WTC11 (cell line): ENCODE measurements at regions not wholly inside any gene's neighbourhood (a gene's known extent, or its start where the extent isn't known, plus 50 kb on each side); places are given as distances from the start of the nearest gene placed in this dataset.

Source experiments
- ATAC-seq: fragments of 200-7000 bp; cut with Tn5 transposase; 2 replicates; pipeline ENCODE4 v1.10.0; 2021; ENCODE audit warnings: mild to moderate bottlenecking, moderate library complexity
- CTCF ChIA-PET: fragments of 300-600 bp; sonication (Branson Sonifier 250); formaldehyde crosslinking; loops from one replicate; lab custom pipeline; 2021; ENCODE audit warnings: antibody characterized with exemption; lab: Charles Lee
- POLR2A ChIA-PET: fragments of 350-600 bp; sonication (Branson Sonifier 250); formaldehyde crosslinking; loops from one replicate; lab custom pipeline; 2021; ENCODE audit warnings: antibody characterized with exemption; lab: Charles Lee
- DNase-seq: peaks from one replicate; pipeline ENCODE4 v3.0.0; 2021; ENCODE audit warnings: low spot score
- H3K27ac Mint-ChIP-seq: 2 replicates; pipeline ENCODE4 v1.8.0; 2021; ENCODE audit warnings: mixed read lengths
- H3K27me3 Mint-ChIP-seq: 2 replicates; pipeline ENCODE4 v1.8.0; 2021; ENCODE audit warnings: low read depth, mild to moderate bottlenecking, moderate library complexity, mixed read lengths
- H3K36me3 Mint-ChIP-seq: 2 replicates; pipeline ENCODE4 v1.8.0; 2021; ENCODE audit warnings: mixed read lengths
- H3K4me1 Mint-ChIP-seq: 2 replicates; pipeline ENCODE4 v1.8.0; 2022; ENCODE audit warnings: mixed read lengths
- H3K4me3 Mint-ChIP-seq: 2 replicates; pipeline ENCODE4 v1.8.0; 2021; ENCODE audit warnings: mild to moderate bottlenecking, moderate library complexity, mixed read lengths
- H3K9me3 Mint-ChIP-seq: 2 replicates; pipeline ENCODE4 v1.8.0; 2021; ENCODE audit warnings: mixed read lengths
- CBFB ChIP-seq: sonication (generic); formaldehyde crosslinking; IDR thresholded peaks from 2 replicates; pipeline ENCODE4 v1.8.1; 2022; ENCODE audit warnings: mild to moderate bottlenecking, low read depth, missing genetic modification reagents
- ELF4 ChIP-seq: sonication (generic); formaldehyde crosslinking; IDR thresholded peaks from 2 replicates; pipeline ENCODE4 v1.8.1; 2022; ENCODE audit warnings: low read depth, mild to moderate bottlenecking, moderate library complexity, missing genetic modification reagents
- ETV6 ChIP-seq: sonication (generic); formaldehyde crosslinking; IDR thresholded peaks from 2 replicates; pipeline ENCODE4 v1.8.1; 2022; ENCODE audit warnings: mild to moderate bottlenecking, missing genetic modification reagents
- GTF2I ChIP-seq: fragments of 250-450 bp; sonication (Bioruptor Pico); conservative IDR thresholded peaks from 2 replicates; pipeline ENCODE4 v1.4.0; 2021; ENCODE audit warnings: mild to moderate bottlenecking
- MXD4 ChIP-seq: fragments of 250-450 bp; sonication (Bioruptor Pico); IDR thresholded peaks from 2 replicates; pipeline ENCODE4 v1.8.0; 2021; ENCODE audit warnings: mild to moderate bottlenecking, moderate library complexity, borderline replicate concordance
- NFYB ChIP-seq: sonication (generic); formaldehyde crosslinking; conservative IDR thresholded peaks from 2 replicates; pipeline ENCODE4 v1.8.0; 2022; ENCODE audit warnings: low read depth, missing genetic modification reagents
- OVOL2 ChIP-seq: fragments of 250-450 bp; sonication (Bioruptor Pico); IDR thresholded peaks from 2 replicates; pipeline ENCODE4 v1.9.0; 2021; ENCODE audit warnings: mild to moderate bottlenecking, borderline replicate concordance
- SMAD4 ChIP-seq: sonication (generic); formaldehyde crosslinking; IDR thresholded peaks from 2 replicates; pipeline ENCODE4 v1.8.0; 2022; ENCODE audit warnings: mild to moderate bottlenecking, missing genetic modification reagents
- TP53 ChIP-seq: sonication (generic); formaldehyde crosslinking; IDR thresholded peaks from 2 replicates; pipeline ENCODE4 v1.8.1; 2023; ENCODE audit warnings: mild to moderate bottlenecking, missing genetic modification reagents
- ZNF138 ChIP-seq: sonication (generic); formaldehyde crosslinking; conservative IDR thresholded peaks from 2 replicates; pipeline ENCODE4 v1.8.1; 2022; ENCODE audit warnings: mild to moderate bottlenecking, moderate library complexity, missing genetic modification reagents
- ZNF232 ChIP-seq: sonication (generic); formaldehyde crosslinking; IDR thresholded peaks from 2 replicates; pipeline ENCODE4 v1.8.0; 2022; ENCODE audit warnings: mild to moderate bottlenecking, missing genetic modification reagents
- ZNF416 ChIP-seq: fragments of 250-450 bp; sonication (Bioruptor Pico); IDR thresholded peaks from 2 replicates; pipeline ENCODE4 v1.9.0; 2021; ENCODE audit warnings: mild to moderate bottlenecking, inconsistent platforms
- ZNF423 ChIP-seq: fragments of 250-450 bp; sonication (Bioruptor Pico); IDR thresholded peaks from 2 replicates; pipeline ENCODE4 v2.1.2; 2022; ENCODE audit warnings: mild to moderate bottlenecking, moderate library complexity
- TF ChIP-seq, protein P1 (sequence below): sonication (generic); formaldehyde crosslinking; IDR thresholded peaks from 2 replicates; pipeline ENCODE4 v1.8.0; 2022; ENCODE audit warnings: mild to moderate bottlenecking, missing genetic modification reagents
- TF ChIP-seq, protein P2 (sequence below): sonication (generic); formaldehyde crosslinking; conservative IDR thresholded peaks from 2 replicates; pipeline ENCODE4 v1.8.1; 2023; ENCODE audit warnings: mild to moderate bottlenecking, low read depth, missing genetic modification reagents, moderate library complexity
- TF ChIP-seq, protein P3 (sequence below): sonication (generic); formaldehyde crosslinking; IDR thresholded peaks from 2 replicates; pipeline ENCODE4 v1.8.1; 2022; ENCODE audit warnings: low read depth, mild to moderate bottlenecking, moderate library complexity, missing genetic modification reagents, borderline replicate concordance
- TF ChIP-seq, protein P4 (sequence below): sonication (generic); formaldehyde crosslinking; IDR thresholded peaks from 2 replicates; pipeline ENCODE4 v1.8.0; 2022; ENCODE audit warnings: mild to moderate bottlenecking, missing genetic modification reagents
- TF ChIP-seq, protein P5 (sequence below): fragments of 250-450 bp; sonication (Bioruptor Pico); IDR thresholded peaks from 2 replicates; pipeline ENCODE4 v1.8.0; 2021; ENCODE audit warnings: mild to moderate bottlenecking
- TF ChIP-seq, protein P6 (sequence below): sonication (generic); formaldehyde crosslinking; IDR thresholded peaks from 2 replicates; pipeline ENCODE4 v1.8.1; 2023; ENCODE audit warnings: mild to moderate bottlenecking, missing genetic modification reagents

DNA sequence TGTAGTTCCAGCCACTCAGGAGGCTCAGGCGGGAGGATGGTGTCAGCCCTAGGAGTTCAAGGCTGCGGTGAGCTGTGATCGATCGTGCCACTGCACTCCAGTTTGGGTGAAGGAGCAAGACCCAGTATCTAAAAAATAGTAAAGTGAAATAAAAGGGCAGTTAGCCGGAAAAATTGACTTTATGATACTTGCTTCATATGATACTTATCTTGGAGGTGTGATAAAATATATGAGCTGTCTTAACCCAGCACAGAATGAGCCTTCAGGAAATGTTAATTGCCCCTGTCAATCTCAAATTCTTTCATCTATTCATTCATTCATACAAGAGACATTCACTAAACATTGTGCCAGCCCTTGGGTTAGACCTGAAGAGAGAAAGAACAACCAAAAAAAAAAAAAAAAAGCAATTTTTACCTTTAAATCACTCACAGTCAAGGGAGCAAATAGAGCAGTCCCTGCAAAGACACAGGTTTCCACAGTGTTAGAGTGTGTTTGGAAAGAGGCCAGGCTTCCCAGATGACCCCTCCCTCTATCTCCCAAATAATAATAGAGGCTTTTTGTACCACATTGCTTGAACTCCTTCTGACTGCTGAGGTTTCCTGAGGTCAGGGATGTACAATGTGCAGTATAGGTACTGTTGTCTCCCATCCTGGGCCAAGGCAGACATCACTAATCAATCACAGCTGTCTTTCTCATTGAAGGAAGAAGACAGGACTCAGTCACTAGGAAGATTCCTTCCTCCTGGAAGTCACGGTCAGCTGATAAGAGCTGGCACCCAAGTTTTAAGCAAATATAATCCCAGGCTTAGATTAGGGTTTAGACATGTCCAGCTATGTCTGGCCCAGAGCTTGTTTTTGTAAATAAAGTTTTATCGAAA lies 454.6 kb downstream of the MIAT start:
- POLR2A ChIA-PET, result no interaction called here
- Mint-ChIP-seq H3K36me3 (no peaks in the 10 kb centered on the region), H3K4me3 (no peak overlapping the region), H3K27me3 (no peaks in the 10 kb centered on the region; the same call in 1 of the 2 replicates), H3K9me3 (no peaks in the 10 kb centered on the region), H3K4me1 (peaks cover 10% of the 10 kb centered on the region), H3K27ac (no peak overlapping the region)
- DNase-seq, result no peak
- no peak for TF ChIP-seq OVOL2 (CRISPR knock-in tag)
- TF ChIP-seq MXD4 (CRISPR knock-in tag), result no peak
- no peak for TF ChIP-seq CBFB (CRISPR knock-in tag)
- TF ChIP-seq NFYB (CRISPR knock-in tag), result no peak
- no peak for TF ChIP-seq SMAD4 (CRISPR knock-in tag)
- TF ChIP-seq TP53 (CRISPR knock-in tag), result no peak
- TF ChIP-seq GTF2I (CRISPR knock-in tag), result no peak
- TF ChIP-seq, protein P1, sequence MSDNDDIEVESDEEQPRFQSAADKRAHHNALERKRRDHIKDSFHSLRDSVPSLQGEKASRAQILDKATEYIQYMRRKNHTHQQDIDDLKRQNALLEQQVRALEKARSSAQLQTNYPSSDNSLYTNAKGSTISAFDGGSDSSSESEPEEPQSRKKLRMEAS (CRISPR knock-in tag), result no peak
- ATAC-seq, result no peak
- CTCF ChIA-PET, result interaction anchor here (1.3 kb wide), 1 partner anchor 39 kb away, joined by 5 read pairs; no protein-coding TSS in a partner anchor

DNA sequence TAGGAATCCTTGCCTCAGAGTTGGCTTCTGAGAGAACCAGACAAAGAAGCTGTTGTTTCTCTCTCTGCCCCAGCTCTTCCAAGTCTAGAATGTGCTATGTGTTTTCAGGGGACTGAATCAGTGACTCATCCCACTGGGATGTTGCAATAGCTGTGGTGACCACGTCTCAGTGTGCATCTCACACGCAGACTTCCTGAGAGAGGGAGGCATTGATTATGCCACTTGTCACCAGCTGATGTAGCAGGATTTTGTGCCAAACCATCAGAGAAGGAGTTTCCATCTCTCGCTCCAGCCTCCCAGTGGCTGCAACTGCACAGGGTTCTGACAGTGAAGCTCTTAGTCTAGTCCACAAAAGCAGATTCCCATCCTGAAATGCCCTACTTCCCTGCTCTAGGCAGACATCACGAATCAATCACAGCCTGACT lies 455.8 kb downstream of the MIAT start:
- ATAC-seq (no peak), DNase-seq (no peak)
- H3K4me1 Mint-ChIP-seq, result peaks cover 10% of the 10 kb centered on the region
- no peak overlapping the region for H3K4me3 Mint-ChIP-seq
- ChIA-PET POLR2A (no interaction called here), CTCF (no interaction called here)
- TF ChIP-seq, protein P2, sequence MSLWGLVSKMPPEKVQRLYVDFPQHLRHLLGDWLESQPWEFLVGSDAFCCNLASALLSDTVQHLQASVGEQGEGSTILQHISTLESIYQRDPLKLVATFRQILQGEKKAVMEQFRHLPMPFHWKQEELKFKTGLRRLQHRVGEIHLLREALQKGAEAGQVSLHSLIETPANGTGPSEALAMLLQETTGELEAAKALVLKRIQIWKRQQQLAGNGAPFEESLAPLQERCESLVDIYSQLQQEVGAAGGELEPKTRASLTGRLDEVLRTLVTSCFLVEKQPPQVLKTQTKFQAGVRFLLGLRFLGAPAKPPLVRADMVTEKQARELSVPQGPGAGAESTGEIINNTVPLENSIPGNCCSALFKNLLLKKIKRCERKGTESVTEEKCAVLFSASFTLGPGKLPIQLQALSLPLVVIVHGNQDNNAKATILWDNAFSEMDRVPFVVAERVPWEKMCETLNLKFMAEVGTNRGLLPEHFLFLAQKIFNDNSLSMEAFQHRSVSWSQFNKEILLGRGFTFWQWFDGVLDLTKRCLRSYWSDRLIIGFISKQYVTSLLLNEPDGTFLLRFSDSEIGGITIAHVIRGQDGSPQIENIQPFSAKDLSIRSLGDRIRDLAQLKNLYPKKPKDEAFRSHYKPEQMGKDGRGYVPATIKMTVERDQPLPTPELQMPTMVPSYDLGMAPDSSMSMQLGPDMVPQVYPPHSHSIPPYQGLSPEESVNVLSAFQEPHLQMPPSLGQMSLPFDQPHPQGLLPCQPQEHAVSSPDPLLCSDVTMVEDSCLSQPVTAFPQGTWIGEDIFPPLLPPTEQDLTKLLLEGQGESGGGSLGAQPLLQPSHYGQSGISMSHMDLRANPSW (CRISPR knock-in tag), result no peak
- TF ChIP-seq ZNF232, result no peak
- TF ChIP-seq ZNF423 (CRISPR knock-in tag), result no peak
- TF ChIP-seq, protein P3, sequence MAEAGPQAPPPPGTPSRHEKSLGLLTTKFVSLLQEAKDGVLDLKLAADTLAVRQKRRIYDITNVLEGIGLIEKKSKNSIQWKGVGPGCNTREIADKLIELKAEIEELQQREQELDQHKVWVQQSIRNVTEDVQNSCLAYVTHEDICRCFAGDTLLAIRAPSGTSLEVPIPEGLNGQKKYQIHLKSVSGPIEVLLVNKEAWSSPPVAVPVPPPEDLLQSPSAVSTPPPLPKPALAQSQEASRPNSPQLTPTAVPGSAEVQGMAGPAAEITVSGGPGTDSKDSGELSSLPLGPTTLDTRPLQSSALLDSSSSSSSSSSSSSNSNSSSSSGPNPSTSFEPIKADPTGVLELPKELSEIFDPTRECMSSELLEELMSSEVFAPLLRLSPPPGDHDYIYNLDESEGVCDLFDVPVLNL, result no peak
- no peak for TF ChIP-seq ELF4
- TF ChIP-seq, protein P4, sequence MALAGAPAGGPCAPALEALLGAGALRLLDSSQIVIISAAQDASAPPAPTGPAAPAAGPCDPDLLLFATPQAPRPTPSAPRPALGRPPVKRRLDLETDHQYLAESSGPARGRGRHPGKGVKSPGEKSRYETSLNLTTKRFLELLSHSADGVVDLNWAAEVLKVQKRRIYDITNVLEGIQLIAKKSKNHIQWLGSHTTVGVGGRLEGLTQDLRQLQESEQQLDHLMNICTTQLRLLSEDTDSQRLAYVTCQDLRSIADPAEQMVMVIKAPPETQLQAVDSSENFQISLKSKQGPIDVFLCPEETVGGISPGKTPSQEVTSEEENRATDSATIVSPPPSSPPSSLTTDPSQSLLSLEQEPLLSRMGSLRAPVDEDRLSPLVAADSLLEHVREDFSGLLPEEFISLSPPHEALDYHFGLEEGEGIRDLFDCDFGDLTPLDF (CRISPR knock-in tag), result no peak
- TF ChIP-seq, protein P5, sequence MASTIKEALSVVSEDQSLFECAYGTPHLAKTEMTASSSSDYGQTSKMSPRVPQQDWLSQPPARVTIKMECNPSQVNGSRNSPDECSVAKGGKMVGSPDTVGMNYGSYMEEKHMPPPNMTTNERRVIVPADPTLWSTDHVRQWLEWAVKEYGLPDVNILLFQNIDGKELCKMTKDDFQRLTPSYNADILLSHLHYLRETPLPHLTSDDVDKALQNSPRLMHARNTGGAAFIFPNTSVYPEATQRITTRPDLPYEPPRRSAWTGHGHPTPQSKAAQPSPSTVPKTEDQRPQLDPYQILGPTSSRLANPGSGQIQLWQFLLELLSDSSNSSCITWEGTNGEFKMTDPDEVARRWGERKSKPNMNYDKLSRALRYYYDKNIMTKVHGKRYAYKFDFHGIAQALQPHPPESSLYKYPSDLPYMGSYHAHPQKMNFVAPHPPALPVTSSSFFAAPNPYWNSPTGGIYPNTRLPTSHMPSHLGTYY, result no peak
- no peak for TF ChIP-seq ZNF138 (CRISPR knock-in tag)
- TF ChIP-seq, protein P6, sequence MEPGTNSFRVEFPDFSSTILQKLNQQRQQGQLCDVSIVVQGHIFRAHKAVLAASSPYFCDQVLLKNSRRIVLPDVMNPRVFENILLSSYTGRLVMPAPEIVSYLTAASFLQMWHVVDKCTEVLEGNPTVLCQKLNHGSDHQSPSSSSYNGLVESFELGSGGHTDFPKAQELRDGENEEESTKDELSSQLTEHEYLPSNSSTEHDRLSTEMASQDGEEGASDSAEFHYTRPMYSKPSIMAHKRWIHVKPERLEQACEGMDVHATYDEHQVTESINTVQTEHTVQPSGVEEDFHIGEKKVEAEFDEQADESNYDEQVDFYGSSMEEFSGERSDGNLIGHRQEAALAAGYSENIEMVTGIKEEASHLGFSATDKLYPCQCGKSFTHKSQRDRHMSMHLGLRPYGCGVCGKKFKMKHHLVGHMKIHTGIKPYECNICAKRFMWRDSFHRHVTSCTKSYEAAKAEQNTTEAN, result no peak
- no peak for TF ChIP-seq ETV6 (CRISPR knock-in tag)
- no peak for TF ChIP-seq ZNF416 (CRISPR knock-in tag)
- H3K9me3 Mint-ChIP-seq, result no peaks in the 10 kb centered on the region
- no peak overlapping the region for H3K27ac Mint-ChIP-seq
- H3K27me3 Mint-ChIP-seq, result no peaks in the 10 kb centered on the region; the same call in 1 of the 2 replicates
- H3K36me3 Mint-ChIP-seq, result no peaks in the 10 kb centered on the region
